Fibroblast of skin of right quadriceps (primary cell): ENCODE measurements at regions not wholly inside any gene's neighbourhood (a gene's known extent, or its start where the extent isn't known, plus 50 kb on each side); places are given as distances from the start of the nearest gene placed in this dataset.
"Not testable (repeated sequence)": the region's sequence is repeated elsewhere in the genome, so short reads cannot be mapped to it uniquely, and the experiment has no call there.

Experiments used
- DNase-seq: peaks from one replicate; pipeline ENCODE4 v3.0.0-alpha.2; 2013

GRCh38 chr1:54474310-54475251 is 68.4 kb upstream of the SSBP3 start:
- no peak for DNase-seq

GRCh38 chr1:54471588-54471987 is 65.4 kb upstream of the SSBP3 start:
- DNase-seq = no peak

GRCh38 chr1:54469444-54469843 is 63.2 kb upstream of the SSBP3 start:
- DNase-seq = not testable (repeated sequence)

- DNase-seq = not testable (repeated sequence)
Observed at GRCh38 chr1:54468288-54469084, 62.3 kb upstream of the SSBP3 start.

GRCh38 chr1:54465351-54465811 is 59.2 kb upstream of the SSBP3 start:
- peak; percentile 31 for DNase-seq

DNA sequence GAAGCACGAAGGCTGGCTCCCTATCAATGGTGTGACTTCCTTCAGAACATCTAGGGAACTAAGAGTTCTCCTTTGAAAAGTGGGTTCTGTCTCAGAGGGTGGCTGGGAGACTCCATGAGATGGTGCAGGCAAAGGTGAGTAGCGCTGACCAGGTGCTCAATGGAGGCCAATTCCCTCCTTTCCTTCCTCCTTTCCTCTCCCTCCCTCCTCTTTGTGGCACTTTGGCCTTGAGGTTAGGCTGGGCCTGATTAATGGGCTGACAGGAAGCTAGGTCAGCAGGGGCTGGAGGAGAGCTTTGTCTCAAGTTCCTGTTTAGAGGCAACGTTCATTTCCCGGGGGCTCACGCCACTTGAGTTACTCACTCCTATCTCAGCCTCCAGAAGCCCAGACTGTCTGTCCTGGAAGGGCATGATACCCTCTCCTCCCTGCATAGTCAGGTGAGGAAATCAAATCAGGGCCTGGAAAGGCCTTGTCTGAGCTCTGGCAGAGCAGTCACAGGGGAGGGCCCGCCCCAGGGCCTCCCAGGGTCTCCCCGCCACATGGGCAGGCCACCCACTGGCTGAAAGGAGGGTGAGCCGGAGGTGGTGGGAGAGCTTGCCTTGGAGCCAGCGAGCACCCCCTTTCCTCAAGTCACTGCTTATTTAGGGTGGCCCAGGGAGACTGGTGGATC is 58.4 kb upstream of the SSBP3 start:
- DNase-seq = no peak

DNA sequence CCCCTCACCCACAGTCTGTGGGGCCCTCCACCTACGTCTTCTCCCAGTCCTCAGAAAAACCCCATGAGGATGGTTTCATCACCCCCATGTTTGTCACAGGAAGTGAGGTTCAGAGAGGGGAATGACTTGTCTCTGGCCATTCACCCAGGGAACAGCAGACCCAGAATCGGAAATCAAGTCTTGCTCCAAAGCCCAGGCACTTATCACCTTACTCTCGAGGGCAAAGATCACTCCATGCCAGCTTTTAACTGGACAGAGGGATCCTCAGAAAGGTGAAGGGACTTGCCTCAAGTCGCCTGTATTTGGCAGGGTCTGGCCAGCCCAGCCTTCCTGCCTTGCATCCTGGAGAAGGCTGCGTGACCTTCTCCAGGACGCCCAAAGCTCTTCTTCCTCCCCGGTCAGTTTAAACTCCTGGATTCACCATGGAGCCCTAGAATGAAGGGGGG is 57.9 kb upstream of the SSBP3 start:
- no peak for DNase-seq

- no peak for DNase-seq
Observed at GRCh38 chr1:54463259-54464030, 57.3 kb upstream of the SSBP3 start.

- DNase-seq = no peak
Observed at GRCh38 chr1:54462597-54463258, 56.5 kb upstream of the SSBP3 start.

- peak; percentile 44 for DNase-seq
Observed at GRCh38 chr1:54461731-54462596, 55.8 kb upstream of the SSBP3 start.

- DNase-seq = no peak
Observed at GRCh38 chr1:54460861-54461387, 54.7 kb upstream of the SSBP3 start.

GRCh38 chr1:54460351-54460750 is 54.2 kb upstream of the SSBP3 start:
- no peak for DNase-seq

DNA sequence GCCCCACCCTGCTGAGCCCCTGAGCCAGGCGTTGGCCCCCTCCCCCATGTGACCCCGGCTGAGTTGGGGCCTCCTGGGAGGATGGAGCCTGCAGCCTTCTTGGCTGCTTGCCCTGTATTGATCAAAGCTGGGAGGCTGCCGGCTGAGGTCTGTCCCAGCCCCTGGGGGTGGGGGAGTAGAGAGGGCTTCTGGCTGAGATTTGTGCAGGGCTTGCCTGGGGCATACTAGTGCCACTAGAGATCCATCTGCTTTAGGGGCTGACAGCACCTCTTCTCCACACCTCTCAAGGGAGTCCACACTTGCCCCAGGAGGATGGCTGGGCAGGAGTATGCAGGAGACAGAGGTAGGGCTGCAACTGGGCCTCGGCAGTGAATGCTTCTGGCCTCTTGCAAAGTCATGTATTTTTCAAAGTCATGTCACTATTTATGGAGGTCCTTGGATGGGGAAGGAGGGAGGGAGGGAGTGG is 53.6 kb upstream of the SSBP3 start:
- peak; percentile 48 for DNase-seq

- DNase-seq = no peak
Observed at GRCh38 chr1:54459140-54459539, 52.9 kb upstream of the SSBP3 start.

GRCh38 chr1:54456921-54457529 is 50.8 kb upstream of the SSBP3 start:
- no peak for DNase-seq

DNA sequence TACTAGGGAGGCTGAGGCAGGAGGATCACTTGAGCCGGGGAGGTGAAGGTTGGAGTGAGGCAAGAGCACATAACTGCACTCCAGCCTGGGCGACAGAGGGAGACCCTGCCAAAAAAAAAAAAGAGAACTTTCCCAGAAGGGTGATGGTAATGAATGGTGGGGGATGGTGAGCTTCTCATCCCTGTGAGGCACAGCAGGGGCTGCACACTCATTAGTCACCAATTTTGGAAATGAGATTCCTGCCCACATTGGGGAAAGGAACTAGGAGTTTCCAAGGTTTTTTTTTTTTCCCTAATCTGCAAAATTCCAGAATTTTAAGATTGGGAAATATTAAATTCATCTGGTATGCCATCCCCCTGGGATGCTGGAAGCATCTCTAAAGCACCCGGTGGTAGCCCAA is 50.2 kb upstream of the SSBP3 start:
- peak; percentile 84 for DNase-seq
